ENCODE measurements at regions not wholly inside any gene's neighbourhood (a gene's known extent, or its start where the extent isn't known, plus 50 kb on each side); places are given as distances from the start of the nearest gene placed in this dataset.

GRCh38 chr5:18050776-18051175 lies 416.5 kb downstream of the TAF11L14 start:
- DNase-seq (ENCODE audit: low read depth) = no peak
- H3K4me3 ChIP-seq (ENCODE audit: low read depth, low read length) = no peak overlapping the region
- TF ChIP-seq CTCF (IDR thresholded peaks at IDR 0.05; ENCODE audit: low read depth, low read length, missing control alignments) = no peak

DNA sequence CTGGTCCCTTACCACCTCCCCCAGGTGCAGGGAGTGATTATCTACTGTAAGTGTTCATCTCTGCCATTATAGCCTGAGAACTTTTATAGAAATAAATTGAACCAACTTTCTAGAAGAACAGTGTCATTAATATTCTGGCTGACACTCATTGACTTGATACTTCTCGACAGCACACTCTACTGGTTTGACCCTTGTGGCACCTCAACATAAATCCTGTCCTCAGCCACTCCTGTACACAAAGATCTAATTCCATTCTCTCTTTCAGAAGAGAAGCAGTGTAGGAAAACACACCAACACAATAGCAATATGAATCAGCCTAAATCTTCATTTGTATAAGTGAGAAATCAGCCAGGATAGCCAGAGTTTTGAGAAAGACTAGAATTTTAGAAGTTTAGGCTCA lies 417.7 kb downstream of the TAF11L14 start:
- H3K4me3 ChIP-seq (ENCODE audit: low read depth, low read length) = no peak overlapping the region
- no peak for TF ChIP-seq CTCF (IDR thresholded peaks at IDR 0.05; ENCODE audit: low read depth, low read length, missing control alignments)
- DNase-seq (ENCODE audit: low read depth) = no peak

DNA sequence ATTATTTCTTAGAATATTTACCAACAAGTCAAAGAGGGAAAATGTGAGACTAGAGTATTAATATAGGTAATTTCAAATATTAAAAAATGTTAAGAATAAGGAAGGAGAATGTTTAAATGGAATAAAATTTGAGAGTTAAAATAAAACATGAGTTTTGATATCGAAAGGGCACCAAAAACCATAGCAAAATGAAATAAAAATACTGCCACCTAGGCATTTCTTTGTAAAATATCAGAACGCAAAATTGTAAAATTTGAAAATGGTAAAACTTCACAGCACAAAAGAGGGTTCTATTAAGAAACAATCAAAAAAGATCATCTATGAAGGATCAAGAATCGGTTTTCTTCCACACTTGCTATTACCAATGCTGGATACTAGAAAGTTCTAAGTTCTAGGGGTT lies 418.3 kb downstream of the TAF11L14 start:
- DNase-seq (ENCODE audit: low read depth) = no peak
- H3K4me3 ChIP-seq (ENCODE audit: low read depth, low read length) = no peak overlapping the region
- TF ChIP-seq CTCF (IDR thresholded peaks at IDR 0.05; ENCODE audit: low read depth, low read length, missing control alignments) = no peak

- no peak for DNase-seq (ENCODE audit: low read depth)
- TF ChIP-seq CTCF (IDR thresholded peaks at IDR 0.05; ENCODE audit: low read depth, low read length, missing control alignments) = no peak
- H3K4me3 ChIP-seq (ENCODE audit: low read depth, low read length) = no peak overlapping the region
Measured at GRCh38 chr5:18057725-18058124, 423.5 kb downstream of the TAF11L14 start.

DNA sequence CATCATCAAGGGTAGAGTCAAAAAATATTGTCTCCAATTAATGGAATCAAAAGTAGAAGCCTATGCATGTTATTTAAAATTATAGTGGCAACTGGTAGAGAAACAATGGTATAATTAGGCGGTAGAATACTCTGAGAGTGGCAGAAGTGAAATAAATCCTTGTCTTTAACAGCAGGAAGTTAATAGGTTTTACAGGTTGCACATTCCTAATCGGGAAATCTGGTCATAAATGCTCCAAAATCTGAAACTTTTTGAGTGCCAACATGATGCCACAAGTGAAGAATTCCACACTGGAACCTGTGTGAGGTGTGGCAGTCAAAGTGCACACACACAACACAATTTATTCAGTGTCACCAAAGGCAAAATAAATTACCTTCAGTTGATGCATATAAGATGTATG lies 433.4 kb downstream of the TAF11L14 start:
- no peak overlapping the region for H3K4me3 ChIP-seq (ENCODE audit: low read depth, low read length)
- DNase-seq (ENCODE audit: low read depth) = no peak
- TF ChIP-seq CTCF (IDR thresholded peaks at IDR 0.05; ENCODE audit: low read depth, low read length, missing control alignments) = no peak

- H3K4me3 ChIP-seq (ENCODE audit: low read depth, low read length) = no peak overlapping the region
- DNase-seq (ENCODE audit: low read depth) = no peak
- TF ChIP-seq CTCF (IDR thresholded peaks at IDR 0.05; ENCODE audit: low read depth, low read length, missing control alignments) = no peak
Measured at GRCh38 chr5:18068826-18069225, 434.6 kb downstream of the TAF11L14 start.

DNA sequence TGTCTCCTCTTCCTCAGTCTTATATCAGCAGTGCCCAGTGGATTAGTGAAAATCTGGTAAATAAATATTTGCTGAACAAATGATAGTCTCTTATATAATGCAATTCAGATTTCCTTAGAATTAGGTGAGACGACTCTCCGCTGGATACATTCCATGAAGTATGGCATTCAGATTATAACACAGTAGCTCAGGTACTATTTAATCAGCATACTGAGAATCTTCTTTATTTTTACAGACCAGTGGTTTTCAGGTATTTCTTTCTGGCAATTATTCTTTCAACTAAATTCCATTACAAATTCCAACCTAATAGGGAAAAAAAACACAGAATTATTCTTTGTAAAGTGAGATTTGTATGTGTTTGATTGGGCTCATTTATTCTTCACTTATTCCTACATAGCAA lies 435.5 kb downstream of the TAF11L14 start:
- TF ChIP-seq CTCF (IDR thresholded peaks at IDR 0.05; ENCODE audit: low read depth, low read length, missing control alignments) = no peak
- no peak overlapping the region for H3K4me3 ChIP-seq (ENCODE audit: low read depth, low read length)
- DNase-seq (ENCODE audit: low read depth) = no peak

Measured in GM12864 (cell line).